ENCODE measurements at regions not wholly inside any gene's neighbourhood (a gene's known extent, or its start where the extent isn't known, plus 50 kb on each side); places are given as distances from the start of the nearest gene placed in this dataset.

DNA sequence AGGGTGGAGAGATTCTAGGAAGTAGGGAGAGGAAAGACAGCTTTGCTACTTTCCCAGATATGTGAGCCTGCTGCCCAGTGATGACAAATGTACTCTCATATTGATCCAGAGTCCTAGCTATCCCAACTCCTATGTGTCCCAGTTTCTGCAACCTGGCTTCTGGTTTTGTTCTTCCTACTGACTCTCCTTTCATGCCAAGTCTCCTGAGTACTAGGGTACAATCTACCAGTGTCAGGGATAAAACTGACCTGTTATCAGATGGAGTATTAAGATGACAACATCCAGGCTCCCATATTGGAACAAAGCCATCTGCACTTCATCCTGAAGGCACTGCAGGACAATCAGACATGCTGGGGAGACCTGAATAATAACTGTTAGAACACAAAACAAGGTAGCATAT, 233.7 kb upstream of the PHYHIPL start:
- Histone ChIP-seq H3K27ac (no peak overlapping the region), H3K9me3 (no peaks in the 10 kb centered on the region), H3K27me3 (no peaks in the 10 kb centered on the region), H3K36me3 (no peaks in the 10 kb centered on the region), H3K4me3 (no peak overlapping the region), H3K4me1 (no peaks in the 10 kb centered on the region)
- TF ChIP-seq EP300 (IDR thresholded peaks at IDR 0.05): no peak
- TF ChIP-seq POLR2AphosphoS5 (IDR thresholded peaks at IDR 0.05): no peak
- ATAC-seq: no peak

DNA sequence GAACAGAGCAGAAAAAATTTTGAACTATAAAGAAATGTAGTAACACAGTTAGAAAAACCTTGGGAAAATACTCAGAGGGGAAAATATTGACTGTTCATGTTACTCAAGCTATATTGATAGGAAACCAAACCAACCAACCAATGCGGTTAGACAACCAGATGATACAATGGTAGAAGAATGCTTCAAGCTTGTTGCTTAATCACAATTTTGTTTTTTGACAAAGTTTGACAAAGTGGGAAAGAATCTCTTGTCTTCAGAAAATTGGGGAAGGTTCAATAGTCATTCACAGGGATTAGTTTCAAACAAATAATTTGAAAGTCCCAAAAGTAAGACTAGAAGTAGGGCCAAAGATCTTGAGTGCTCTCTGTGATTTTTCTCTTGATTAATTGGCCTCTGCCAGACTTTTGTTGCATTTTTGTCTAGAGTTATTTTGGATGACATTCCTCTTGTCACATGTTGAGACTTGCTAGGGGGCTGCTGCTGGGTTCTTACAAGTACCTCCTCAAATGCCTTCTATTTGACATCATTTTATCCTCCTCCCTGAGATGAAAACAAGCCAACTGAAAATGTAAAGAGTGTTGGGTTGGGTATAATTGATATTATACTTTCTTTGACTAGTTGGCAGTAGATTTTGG, 233.1 kb upstream of the PHYHIPL start:
- WGBS, 2 donors (ENCODE audit: low coverage in 1 of 2): 71 to 83% methylated on average over 1 of the region's 1 CpG
- Histone ChIP-seq H3K4me1 (no peaks in the 10 kb centered on the region), H3K27me3 (no peaks in the 10 kb centered on the region), H3K27ac (no peak overlapping the region), H3K4me3 (no peak overlapping the region), H3K36me3 (no peaks in the 10 kb centered on the region), H3K9me3 (no peaks in the 10 kb centered on the region)
- ATAC-seq: peak; percentile 60
- TF ChIP-seq POLR2A (IDR thresholded peaks at IDR 0.05) (no peak), POLR2AphosphoS5 (IDR thresholded peaks at IDR 0.05) (no peak), EP300 (IDR thresholded peaks at IDR 0.05) (no peak)
- TF ChIP-seq, protein P1, sequence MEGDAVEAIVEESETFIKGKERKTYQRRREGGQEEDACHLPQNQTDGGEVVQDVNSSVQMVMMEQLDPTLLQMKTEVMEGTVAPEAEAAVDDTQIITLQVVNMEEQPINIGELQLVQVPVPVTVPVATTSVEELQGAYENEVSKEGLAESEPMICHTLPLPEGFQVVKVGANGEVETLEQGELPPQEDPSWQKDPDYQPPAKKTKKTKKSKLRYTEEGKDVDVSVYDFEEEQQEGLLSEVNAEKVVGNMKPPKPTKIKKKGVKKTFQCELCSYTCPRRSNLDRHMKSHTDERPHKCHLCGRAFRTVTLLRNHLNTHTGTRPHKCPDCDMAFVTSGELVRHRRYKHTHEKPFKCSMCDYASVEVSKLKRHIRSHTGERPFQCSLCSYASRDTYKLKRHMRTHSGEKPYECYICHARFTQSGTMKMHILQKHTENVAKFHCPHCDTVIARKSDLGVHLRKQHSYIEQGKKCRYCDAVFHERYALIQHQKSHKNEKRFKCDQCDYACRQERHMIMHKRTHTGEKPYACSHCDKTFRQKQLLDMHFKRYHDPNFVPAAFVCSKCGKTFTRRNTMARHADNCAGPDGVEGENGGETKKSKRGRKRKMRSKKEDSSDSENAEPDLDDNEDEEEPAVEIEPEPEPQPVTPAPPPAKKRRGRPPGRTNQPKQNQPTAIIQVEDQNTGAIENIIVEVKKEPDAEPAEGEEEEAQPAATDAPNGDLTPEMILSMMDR (IDR thresholded peaks at IDR 0.05): no peak

DNA sequence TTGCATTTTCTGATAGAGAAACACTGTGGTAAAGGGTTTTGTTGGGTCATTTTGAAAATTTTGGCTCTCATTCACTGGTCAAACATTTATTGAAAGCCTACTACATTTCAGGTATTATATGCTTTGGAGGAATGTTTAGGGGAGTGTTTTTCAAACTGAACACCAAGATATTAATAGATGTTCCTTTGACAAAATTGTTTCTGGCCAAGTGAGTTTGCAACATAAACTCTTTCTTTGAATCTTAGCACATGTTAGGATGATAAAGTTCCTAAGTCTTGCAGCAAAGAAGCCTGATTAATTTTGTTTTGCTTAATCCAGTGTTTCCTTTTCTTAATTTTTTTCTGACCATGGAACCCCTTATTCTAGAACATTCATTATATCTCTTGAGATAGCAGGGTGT, 232.5 kb upstream of the PHYHIPL start:
- Histone ChIP-seq H3K27ac (no peak overlapping the region), H3K36me3 (no peaks in the 10 kb centered on the region), H3K27me3 (no peaks in the 10 kb centered on the region), H3K4me3 (no peak overlapping the region), H3K9me3 (no peaks in the 10 kb centered on the region), H3K4me1 (no peaks in the 10 kb centered on the region)
- TF ChIP-seq POLR2A (IDR thresholded peaks at IDR 0.05) (no peak), EP300 (IDR thresholded peaks at IDR 0.05) (no peak), POLR2AphosphoS5 (IDR thresholded peaks at IDR 0.05) (no peak)
- TF ChIP-seq, protein P1 (IDR thresholded peaks at IDR 0.05): no peak
- ATAC-seq: peak; percentile 52

DNA sequence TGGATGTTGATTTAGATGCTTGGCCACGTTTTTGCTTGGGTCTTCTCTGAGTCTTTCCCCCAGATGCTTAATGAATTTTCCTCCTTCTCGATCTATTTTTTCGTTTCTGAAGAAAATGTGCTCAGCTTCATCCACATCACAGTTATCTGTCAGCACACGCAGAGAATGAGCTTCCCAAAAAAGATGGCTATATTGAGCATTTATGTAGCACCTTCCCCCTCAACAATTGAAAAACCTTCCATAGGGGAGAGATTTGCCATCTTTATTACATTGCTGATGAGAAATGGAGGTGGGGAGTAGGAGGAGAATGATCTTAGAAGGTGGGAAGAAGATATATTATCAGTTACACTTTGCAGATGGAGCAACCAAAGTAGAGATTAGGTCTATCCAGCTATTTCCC, 228.1 kb upstream of the PHYHIPL start:
- WGBS, 2 donors (ENCODE audit: low coverage in 1 of 2): 75 to 76% methylated on average over 2 to 4 of the region's 4 CpGs
- H3K27ac ChIP-seq: no peak overlapping the region
- no peak overlapping the region for H3K4me3 ChIP-seq
- H3K9me3 ChIP-seq: no peaks in the 10 kb centered on the region
- H3K4me1 ChIP-seq: peaks cover 0 to 12% (median 3%) of the 10 kb centered on the region in 3 donors
- no peaks in the 10 kb centered on the region for H3K36me3 ChIP-seq
- H3K27me3 ChIP-seq: no peaks in the 10 kb centered on the region
- no peak for TF ChIP-seq POLR2A (IDR thresholded peaks at IDR 0.05)
- no peak for TF ChIP-seq POLR2AphosphoS5 (IDR thresholded peaks at IDR 0.05)
- TF ChIP-seq, protein P1 (IDR thresholded peaks at IDR 0.05): no peak
- TF ChIP-seq EP300 (IDR thresholded peaks at IDR 0.05): no peak
- ATAC-seq: no peak

DNA sequence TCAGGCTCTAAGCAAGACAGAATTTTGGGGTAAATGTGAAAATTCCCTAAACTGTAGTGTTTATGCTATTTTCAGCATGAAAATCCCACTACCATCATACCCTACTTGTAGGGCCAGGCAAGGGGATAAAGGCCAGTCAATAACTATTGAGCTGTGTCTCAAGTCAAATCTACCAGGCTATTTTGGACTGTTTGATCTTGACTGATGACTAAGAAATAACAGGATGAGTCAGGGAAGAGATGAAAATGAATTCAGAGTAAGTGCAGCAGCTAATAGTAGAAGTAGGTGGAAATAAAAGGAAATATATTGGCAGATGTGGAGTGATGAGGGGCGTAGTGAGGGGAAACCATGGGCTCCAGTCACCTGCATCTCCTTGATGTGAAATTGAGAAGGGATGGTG, 225.8 kb upstream of the PHYHIPL start:
- ATAC-seq: no peak
- no peaks in the 10 kb centered on the region for H3K27me3 ChIP-seq
- WGBS, 2 donors (ENCODE audit: low coverage in 1 of 2): 75 to 100% methylated on average over 1 of the region's 1 CpG
- H3K27ac ChIP-seq: peak overlapping the region in 2 of 4 donors; percentile 46 to 71
- H3K36me3 ChIP-seq: no peaks in the 10 kb centered on the region
- no peak overlapping the region for H3K4me3 ChIP-seq
- H3K9me3 ChIP-seq: no peaks in the 10 kb centered on the region
- peaks cover 0 to 12% (median 3%) of the 10 kb centered on the region in 3 donors for H3K4me1 ChIP-seq
- TF ChIP-seq, protein P1 (IDR thresholded peaks at IDR 0.05): no peak
- no peak for TF ChIP-seq POLR2A (IDR thresholded peaks at IDR 0.05)
- no peak for TF ChIP-seq EP300 (IDR thresholded peaks at IDR 0.05)
- no peak for TF ChIP-seq POLR2AphosphoS5 (IDR thresholded peaks at IDR 0.05)
